Endothelial cell of umbilical vein (primary cell): ENCODE measurements at regions not wholly inside any gene's neighbourhood (a gene's known extent, or its start where the extent isn't known, plus 50 kb on each side); places are given as distances from the start of the nearest gene placed in this dataset.
"Not testable (repeated sequence)": the region's sequence is repeated elsewhere in the genome, so short reads cannot be mapped to it uniquely, and the experiment has no call there.

Experiments used
- BruUV-seq: library from RNA; stranded (reverse); fragments of 400-500 nt; replicated peaks from 2 replicates; lab custom pipeline; 2021; lab: Mats Ljungman, UMichigan
- CTCF ChIA-PET: fragments of 300-600, 350-600 bp; sonication (Branson Sonifier 250); formaldehyde crosslinking; loops from one replicate; lab custom pipeline; 2021; ENCODE audit warnings: antibody characterized with exemption, inconsistent platforms; lab: Charles Lee
- POLR2A ChIA-PET: fragments of 300-600, 350-600 bp; sonication (Branson Sonifier 250); formaldehyde crosslinking; loops from one replicate; lab custom pipeline; 2021; ENCODE audit warnings: antibody characterized with exemption, inconsistent platforms; lab: Charles Lee
- DNase-seq: peaks from one replicate; pipeline ENCODE4 v3.0.0-alpha.2; 2011; ENCODE audit warnings: low read depth, low spot score
- FAIRE-seq: peaks from 2 replicates; lab custom pipeline; 2011; peaks lifted over from hg19 to GRCh38; lab: Jason Lieb, UNC
- H2AFZ ChIP-seq: 2 replicates; pipeline ENCODE4 v1.6.0; 2012; ENCODE audit warnings: low read depth, low read length, control low read depth, inconsistent platforms
- H3K27ac ChIP-seq: 2 replicates; pipeline ENCODE4 v1.5.1; 2011; ENCODE audit warnings: low read depth, mild to moderate bottlenecking, control low read depth, low read length, moderate library complexity; ENCODE audit not compliant: insufficient read depth
- H3K27me3 ChIP-seq, 2 experiments: 2 replicates each; pipeline versions ENCODE4 v1.6.0 to v1.6.1; 2011; ENCODE audit warnings: low read length in 2 of 2, mixed read lengths in 1 of 2; ENCODE audit not compliant: control insufficient read depth in 2 of 2, insufficient read depth in 2 of 2
- H3K36me3 ChIP-seq, 2 experiments: 2 replicates in 1 of 2; 3 replicates in 1 of 2; pipeline ENCODE4 v1.5.1; 2011; ENCODE audit warnings: low read length in 2 of 2, mild to moderate bottlenecking in 1 of 2, moderate library complexity in 1 of 2; ENCODE audit not compliant: control insufficient read depth in 2 of 2, insufficient read depth in 2 of 2; ENCODE audit errors: extremely low read depth in 1 of 2
- H3K4me1 ChIP-seq: 3 replicates; pipeline ENCODE4 v1.5.1; 2011; ENCODE audit warnings: mild to moderate bottlenecking, low read length; ENCODE audit not compliant: control insufficient read depth, insufficient read depth; ENCODE audit errors: extremely low read depth
- H3K4me2 ChIP-seq: 2 replicates; pipeline ENCODE4 v1.6.1; 2011; ENCODE audit warnings: low read length, control low read depth, mixed read lengths; ENCODE audit not compliant: insufficient read depth
- H3K4me3 ChIP-seq, 3 experiments: fragments of 200-600 bp in 1 of 3; sonication (generic), shearing (Covaris generic) in 1 of 3; replicated peaks in 1 of 3; 2 replicates each; pipeline ENCODE4 v1.5.1; 2011 to 2016; ENCODE audit warnings: control low read depth in 3 of 3, low read length in 3 of 3, mild to moderate bottlenecking in 2 of 3, inconsistent platforms in 1 of 3, low read depth in 1 of 3, moderate library complexity in 1 of 3; ENCODE audit not compliant: insufficient read depth in 1 of 3
- H3K79me2 ChIP-seq: 2 replicates; pipeline ENCODE4 v1.6.0; 2012; ENCODE audit warnings: low read length, inconsistent platforms; ENCODE audit not compliant: control insufficient read depth, insufficient read depth
- H3K9ac ChIP-seq: replicated peaks from 2 replicates; pipeline ENCODE3; 2011; ENCODE audit warnings: low read length, control low read depth; ENCODE audit not compliant: insufficient read depth; ENCODE audit errors: extremely low read depth
- H3K9me1 ChIP-seq: replicated peaks from 3 replicates; pipeline ENCODE4 v1.6.0; 2011; ENCODE audit warnings: mild to moderate bottlenecking, low read length; ENCODE audit not compliant: control insufficient read depth, insufficient read depth; ENCODE audit errors: extremely low read depth
- H3K9me3 ChIP-seq: replicated peaks from 2 replicates; pipeline ENCODE4 v1.5.1; 2012; ENCODE audit warnings: low read length, inconsistent platforms; ENCODE audit not compliant: control insufficient read depth, insufficient read depth
- H4K20me1 ChIP-seq: replicated peaks from 2 replicates; pipeline ENCODE3; 2011; ENCODE audit warnings: mild to moderate bottlenecking, low read length; ENCODE audit not compliant: control insufficient read depth, insufficient read depth; ENCODE audit errors: extremely low read depth
- GATA2 ChIP-seq: IDR thresholded peaks from 2 replicates; pipeline ENCODE4 v1.7.0; 2011; ENCODE audit warnings: low read depth, mild to moderate bottlenecking, moderate library complexity, mixed read lengths, low read length; ENCODE audit not compliant: insufficient read length, insufficient read depth
- JUN ChIP-seq: IDR thresholded peaks from 2 replicates; pipeline ENCODE4 v1.6.1; 2011; ENCODE audit warnings: borderline replicate concordance, low read depth; ENCODE audit not compliant: insufficient read length, insufficient read depth
- MYC ChIP-seq: IDR thresholded peaks from one replicate; pipeline ENCODE4 v1.6.1; 2011; ENCODE audit warnings: mild to moderate bottlenecking, low read depth, low read length
- POLR2A ChIP-seq: IDR thresholded peaks from 2 replicates; pipeline ENCODE4 v1.6.1; 2012; ENCODE audit warnings: low read depth, mild to moderate bottlenecking, control low read depth, low read length
- POLR2AphosphoS5 ChIP-seq: IDR thresholded peaks from 2 replicates; pipeline ENCODE4 v1.6.1; 2012; ENCODE audit warnings: low read depth, mild to moderate bottlenecking, control low read depth, low read length, moderate library complexity; ENCODE audit not compliant: insufficient read depth
- dilution Hi-C: fragments of 300-500 bp; cut with MboI; formaldehyde crosslinking; loops from one replicate; pipeline ENCODE4 v1.15.0; 2019; ENCODE audit warnings: low sequenced_read_pairs; ENCODE audit not compliant: extremely low pct_ligation_motif_present
- intact Hi-C: fragments of 100-400 bp; cut with micrococcal nuclease; formaldehyde crosslinking; loops from one replicate; pipeline ENCODE4 v1.10.0; 2022

DNA sequence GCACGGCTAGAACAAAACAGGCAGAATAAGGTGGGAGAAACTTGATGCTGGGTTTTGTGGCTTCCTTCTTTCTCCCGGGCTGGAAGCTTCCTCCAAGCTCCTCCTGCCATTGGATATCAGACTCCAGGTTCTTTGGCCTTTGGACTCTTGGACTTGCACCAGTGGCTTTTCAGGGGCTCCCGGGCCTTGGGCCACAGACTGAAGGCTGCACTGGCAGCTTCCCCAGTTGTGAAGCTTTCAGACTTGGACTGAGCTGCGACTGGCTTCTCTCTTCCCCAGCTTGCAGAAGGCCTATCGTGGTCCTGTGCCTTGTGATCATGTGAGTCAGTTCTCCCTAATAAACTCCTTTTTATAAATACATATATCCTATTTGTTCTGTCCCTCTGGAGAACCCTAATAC, 364.4 kb downstream of the DNAH5 start:
- Histone ChIP-seq H3K4me1 (no peaks in the 10 kb centered on the region), H3K4me3 (no peak overlapping the region), H3K4me2 (no peak overlapping the region), H3K27ac (no peak overlapping the region), H3K36me3 (no peaks in the 10 kb centered on the region), H3K79me2 (no peaks in the 10 kb centered on the region), H3K27me3 (no peaks in the 10 kb centered on the region), H3K9ac (no peak overlapping the region), H2AFZ (no peak overlapping the region), H3K9me3 (no peaks in the 10 kb centered on the region), H3K9me1 (no peaks in the 10 kb centered on the region), H4K20me1 (no peaks in the 10 kb centered on the region)
- dilution Hi-C loops = no loop called here
- BruUV-seq = no TSS peak
- TF ChIP-seq POLR2A = no peak
- no peak for TF ChIP-seq POLR2AphosphoS5
- no peak for TF ChIP-seq GATA2
- TF ChIP-seq MYC = no peak
- TF ChIP-seq JUN = no peak
- CTCF ChIA-PET = no interaction called here
- DNase-seq (no peak), FAIRE-seq (no peak)
- POLR2A ChIA-PET = no interaction called here
- intact Hi-C loops = no loop called here

DNA sequence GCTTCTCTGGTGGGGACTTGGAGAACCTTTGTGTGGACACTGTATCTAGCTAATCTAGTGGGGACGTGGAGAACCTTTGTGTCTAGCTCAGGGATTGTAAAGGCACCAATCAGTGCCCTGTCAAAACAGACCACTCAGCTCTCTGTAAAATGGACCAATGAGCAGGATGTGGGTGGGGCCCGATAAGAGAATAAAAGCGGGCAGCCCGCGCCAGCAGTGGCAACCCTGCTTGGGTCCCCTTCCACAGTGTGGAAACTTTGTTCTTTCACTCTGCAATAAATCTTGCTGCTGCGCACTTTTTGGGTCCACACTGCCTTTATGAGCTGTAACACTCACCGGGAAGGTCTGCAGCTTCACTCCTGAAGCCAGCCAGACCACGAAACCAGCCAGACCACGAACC, 365.4 kb downstream of the DNAH5 start:
- H3K27ac ChIP-seq, H3K27me3 ChIP-seq, H3K79me2 ChIP-seq, POLR2A ChIA-PET, H3K9ac ChIP-seq, H3K4me3 ChIP-seq, H3K36me3 ChIP-seq, H2AFZ ChIP-seq, H3K4me2 ChIP-seq, H3K4me1 ChIP-seq, BruUV-seq, H3K9me1 ChIP-seq, H3K9me3 ChIP-seq, FAIRE-seq, dilution Hi-C loops, DNase-seq, intact Hi-C loops, CTCF ChIA-PET, H4K20me1 ChIP-seq: not testable (repeated sequence)

DNA sequence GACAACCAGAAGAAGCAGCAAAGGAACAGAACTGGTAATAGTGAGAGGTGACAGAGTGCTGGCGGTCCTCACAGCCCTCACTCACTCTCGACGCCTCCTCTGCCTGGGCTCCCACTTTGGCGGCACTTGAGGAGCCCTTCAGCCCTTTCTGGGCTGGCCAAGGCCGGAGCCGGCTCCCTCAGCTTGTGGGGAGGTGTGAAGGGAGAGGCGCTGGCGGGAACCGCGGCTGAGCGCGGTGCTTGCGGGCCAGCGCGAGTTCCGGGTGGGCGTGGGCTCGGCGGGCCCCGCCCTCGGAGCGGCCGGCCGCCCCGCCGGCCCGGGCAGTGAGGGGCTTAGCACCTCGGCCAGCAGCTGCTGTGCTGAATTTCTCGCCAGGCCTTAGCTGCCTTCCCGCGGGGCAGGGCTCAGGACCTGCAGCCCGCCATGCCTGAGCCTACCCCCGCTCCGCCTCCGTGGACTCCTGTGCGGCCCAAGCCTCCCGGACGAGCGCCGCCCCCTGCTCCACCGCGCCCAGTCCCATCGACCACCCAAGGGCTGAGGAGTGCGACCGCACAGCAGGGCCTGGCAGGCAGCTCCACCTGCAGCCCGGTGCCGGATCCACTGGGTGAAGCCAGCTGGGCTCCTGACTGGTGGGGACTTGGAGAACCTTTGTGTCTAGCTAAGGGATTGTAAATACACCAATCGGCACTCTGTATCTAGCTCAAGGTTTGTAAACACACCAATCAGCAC, 366.0 kb downstream of the DNAH5 start:
- H3K27ac ChIP-seq, BruUV-seq, H3K27me3 ChIP-seq, H3K9me1 ChIP-seq, FAIRE-seq, H3K36me3 ChIP-seq, H3K79me2 ChIP-seq, DNase-seq, H2AFZ ChIP-seq, H3K9me3 ChIP-seq, H3K9ac ChIP-seq, dilution Hi-C loops, H3K4me2 ChIP-seq, H4K20me1 ChIP-seq, POLR2A ChIA-PET, H3K4me1 ChIP-seq, intact Hi-C loops, H3K4me3 ChIP-seq, CTCF ChIA-PET: not testable (repeated sequence)
